B cell (primary cell): ENCODE measurements at regions not wholly inside any gene's neighbourhood (a gene's known extent, or its start where the extent isn't known, plus 50 kb on each side); places are given as distances from the start of the nearest gene placed in this dataset.

Experiments
- ATAC-seq: fragments of 200-7000 bp; cut with Tn5 transposase; one replicate; pipeline ENCODE4 v1.10.0; 2021; ENCODE audit warnings: low read depth, mild to moderate bottlenecking, moderate number of reproducible peaks, moderate library complexity
- CTCF ChIA-PET: fragments of 350-600 bp; sonication (Branson Sonifier 250); formaldehyde crosslinking; loops from one replicate; lab custom pipeline; 2021; ENCODE audit warnings: antibody characterized with exemption, inconsistent platforms; lab: Charles Lee
- POLR2A ChIA-PET: fragments of 350-600 bp; sonication (Branson Sonifier 250); formaldehyde crosslinking; loops from one replicate; lab custom pipeline; 2021; ENCODE audit warnings: antibody characterized with exemption; lab: Charles Lee
- DNase-seq: peaks from one replicate; pipeline ENCODE4 v3.0.0; 2013
- H2AFZ ChIP-seq: 2 replicates; pipeline ENCODE4 v1.6.1; 2012; ENCODE audit warnings: mild to moderate bottlenecking, low read depth, low read length; ENCODE audit not compliant: insufficient read depth, poor library complexity, severe bottlenecking
- H3K27ac ChIP-seq, 2 donors: 1 replicate in 1 of 2; 2 replicates in 1 of 2; pipeline ENCODE4 v1.5.1; 2012 to 2013; ENCODE audit warnings: low read length in 2 of 2, mild to moderate bottlenecking in 2 of 2, moderate library complexity in 1 of 2
- H3K27me3 ChIP-seq, 4 experiments: fragments of 200-600 bp in 1 of 4; sonication (generic) in 1 of 4; replicated peaks in 1 of 4; 1 replicate in 2 of 4; 2 replicates in 2 of 4; pipeline versions ENCODE4 v1.6.1 to v1.7.0; 2013 to 2016; ENCODE audit warnings: low read length in 3 of 4, mild to moderate bottlenecking in 2 of 4, mixed read lengths in 1 of 4, moderate library complexity in 1 of 4; ENCODE audit not compliant: insufficient read depth in 4 of 4, control insufficient read depth in 3 of 4; ENCODE audit errors: control extremely low read depth in 1 of 4
- H3K36me3 ChIP-seq, 2 experiments: replicated peaks in 1 of 2; 1 replicate in 1 of 2; 2 replicates in 1 of 2; pipeline versions ENCODE4 v1.6.1 to v1.7.1; 2013; ENCODE audit warnings: low read length in 1 of 2; ENCODE audit not compliant: insufficient read depth in 2 of 2, control insufficient read depth in 1 of 2; ENCODE audit errors: control extremely low read depth in 1 of 2, extremely low read depth in 1 of 2
- H3K4me1 ChIP-seq, 2 donors: fragments of 200-600 bp in 1 of 2; sonication (generic) in 1 of 2; 1 replicate in 1 of 2; 2 replicates in 1 of 2; pipeline versions ENCODE4 v1.5.1 to v1.6.1; 2013 to 2017; ENCODE audit warnings: low read length in 2 of 2; ENCODE audit not compliant: control insufficient read depth in 2 of 2, insufficient read depth in 2 of 2
- H3K4me2 ChIP-seq: replicated peaks from 2 replicates; pipeline ENCODE3; 2012; ENCODE audit warnings: mild to moderate bottlenecking, low read depth, low read length; ENCODE audit not compliant: poor library complexity, severe bottlenecking
- H3K4me3 ChIP-seq, 5 experiments: fragments of 200-600 bp in 1 of 5; sonication (generic) in 1 of 5; 1 replicate in 3 of 5; 2 replicates in 2 of 5; pipeline versions ENCODE4 v1.5.1 to v1.7.0; 2011 to 2016; ENCODE audit warnings: low read length in 4 of 5, mild to moderate bottlenecking in 4 of 5, low read depth in 2 of 5, control low read depth in 1 of 5, moderate library complexity in 1 of 5; ENCODE audit not compliant: insufficient read depth in 1 of 5; ENCODE audit errors: control extremely low read depth in 1 of 5, extremely low read depth in 1 of 5
- H3K79me2 ChIP-seq: fragments of 200-600 bp; sonication (generic); one replicate; pipeline ENCODE4 v1.6.0; 2016; ENCODE audit warnings: low read length; ENCODE audit not compliant: control insufficient read depth, insufficient read depth
- H3K9ac ChIP-seq: fragments of 200-600 bp; sonication (generic); 2 replicates; pipeline ENCODE4 v1.6.1; 2017; ENCODE audit warnings: mild to moderate bottlenecking, low read length, moderate library complexity
- H3K9me3 ChIP-seq, 3 donors: one replicate each; pipeline versions ENCODE4 v1.6.1 to v1.7.1; 2013; ENCODE audit warnings: low read length in 2 of 3; ENCODE audit not compliant: control insufficient read depth in 2 of 3, insufficient read depth in 1 of 3; ENCODE audit errors: control extremely low read depth in 1 of 3
- H4K20me1 ChIP-seq: 2 replicates; pipeline ENCODE4 v1.6.0; 2012; ENCODE audit warnings: mild to moderate bottlenecking, low read length; ENCODE audit not compliant: insufficient read depth, control insufficient read depth, poor library complexity, severe bottlenecking
- H3K27ac Mint-ChIP-seq: one replicate; pipeline ENCODE4 v1.8.0; 2021; ENCODE audit warnings: mixed read lengths
- H3K27me3 Mint-ChIP-seq: one replicate; pipeline ENCODE4 v1.8.0; 2021; ENCODE audit warnings: mixed read lengths
- H3K4me1 Mint-ChIP-seq: one replicate; pipeline ENCODE4 v1.8.0; 2021; ENCODE audit warnings: mixed read lengths
- H3K4me3 Mint-ChIP-seq: one replicate; pipeline ENCODE4 v1.8.0; 2021; ENCODE audit warnings: mixed read lengths
- H3K9me3 Mint-ChIP-seq: one replicate; pipeline ENCODE4 v1.8.0; 2022; ENCODE audit warnings: mixed read lengths; ENCODE audit not compliant: insufficient read depth
- CTCF ChIP-seq: fragments of 200-600 bp; IDR thresholded peaks from one replicate; pipeline ENCODE4 v1.8.0; 2022; ENCODE audit warnings: antibody characterized with exemption, mild to moderate bottlenecking
- EZH2 ChIP-seq: IDR thresholded peaks from 2 replicates; pipeline ENCODE4 v1.6.1; 2012; ENCODE audit warnings: borderline replicate concordance, low read depth, mild to moderate bottlenecking, moderate library complexity, low read length; ENCODE audit not compliant: insufficient read depth, poor library complexity, severe bottlenecking
- WGBS: methylation state at CpG from one replicate; pipeline ENCODE4 v1.1.5; 2013; ENCODE audit warnings: missing lambda C conversion rate; ENCODE audit not compliant: insufficient coverage; 5-methylcytosine and 5-hydroxymethylcytosine counted together
- intact Hi-C: fragments of 100-400 bp; cut with micrococcal nuclease; formaldehyde crosslinking; loops from one replicate; pipeline ENCODE4 v1.10.0; 2022

GRCh38 chr6:165219629-165220028 lies 89.8 kb downstream of the C6orf118 start:
- Mint-ChIP-seq H3K9me3 (no peaks in the 10 kb centered on the region), H3K27ac (no peak overlapping the region), H3K4me1 (no peaks in the 10 kb centered on the region), H3K27me3 (no peaks in the 10 kb centered on the region), H3K4me3 (no peak overlapping the region)
- no peaks in the 10 kb centered on the region for H3K79me2 ChIP-seq
- WGBS: 40% methylated on average over 1 of the region's 4 CpGs
- H4K20me1 ChIP-seq: no peaks in the 10 kb centered on the region
- H3K9ac ChIP-seq: no peak overlapping the region
- H3K36me3 ChIP-seq: no peaks in the 10 kb centered on the region
- intact Hi-C loops: no loop called here
- no peaks in the 10 kb centered on the region for H3K27me3 ChIP-seq
- ATAC-seq (no peak), DNase-seq (no peak)
- peaks cover 0 to 3% (median 0%) of the 10 kb centered on the region in 3 donors for H3K9me3 ChIP-seq
- TF ChIP-seq EZH2 (no peak), CTCF (no peak)
- no peak overlapping the region for H3K4me2 ChIP-seq
- H3K4me3 ChIP-seq: no peak overlapping the region
- no peaks in the 10 kb centered on the region for H3K4me1 ChIP-seq
- CTCF ChIA-PET: no interaction called here
- H3K27ac ChIP-seq: no peak overlapping the region
- POLR2A ChIA-PET: no interaction called here
- H2AFZ ChIP-seq: no peak overlapping the region

GRCh38 chr6:165218829-165219228 lies 90.6 kb downstream of the C6orf118 start:
- Histone ChIP-seq H3K27ac (no peak overlapping the region), H3K4me2 (no peak overlapping the region), H3K79me2 (no peaks in the 10 kb centered on the region), H3K9ac (no peak overlapping the region), H4K20me1 (no peaks in the 10 kb centered on the region), H3K36me3 (no peaks in the 10 kb centered on the region), H2AFZ (no peak overlapping the region), H3K4me1 (no peaks in the 10 kb centered on the region), H3K9me3 (no peaks in the 10 kb centered on the region), H3K4me3 (no peak overlapping the region), H3K27me3 (no peaks in the 10 kb centered on the region)
- H3K27ac Mint-ChIP-seq: no peak overlapping the region
- H3K4me1 Mint-ChIP-seq: no peaks in the 10 kb centered on the region
- no CpG with 5 or more reads among the region's 3 CpGs for WGBS
- H3K27me3 Mint-ChIP-seq: no peaks in the 10 kb centered on the region
- TF ChIP-seq CTCF (no peak), EZH2 (no peak)
- ATAC-seq: no peak
- no peak overlapping the region for H3K4me3 Mint-ChIP-seq
- CTCF ChIA-PET: no interaction called here
- POLR2A ChIA-PET: no interaction called here
- intact Hi-C loops: no loop called here
- no peaks in the 10 kb centered on the region for H3K9me3 Mint-ChIP-seq
- DNase-seq: no peak
